ENCODE measurements at regions not wholly inside any gene's neighbourhood (a gene's known extent, or its start where the extent isn't known, plus 50 kb on each side); places are given as distances from the start of the nearest gene placed in this dataset.

GRCh38 chr3:59611649-59612443 lies 562.0 kb upstream of the CFAP20DC start:
- no peak for TF ChIP-seq POLR2AphosphoS5 (IDR thresholded peaks at IDR 0.05; ENCODE audit: low read depth)
- TF ChIP-seq CTCF (IDR thresholded peaks at IDR 0.05; ENCODE audit: insufficient read depth, low read length): no peak
- TF ChIP-seq GABPA (IDR thresholded peaks at IDR 0.05; ENCODE audit: low read depth): no peak

All from HL-60 (cell line).